Hepatocyte (in vitro differentiated cells): ENCODE measurements at regions not wholly inside any gene's neighbourhood (a gene's known extent, or its start where the extent isn't known, plus 50 kb on each side); places are given as distances from the start of the nearest gene placed in this dataset.

ENCODE experiments used
- DNase-seq: peaks from one replicate; pipeline ENCODE4 v3.0.0-alpha.2; 2016; ENCODE audit warnings: low spot score
- H2AFZ ChIP-seq: fragments of 200-600 bp; sonication (generic); 2 replicates; pipeline ENCODE4 v1.6.0; 2016; ENCODE audit warnings: antibody characterized with exemption, mild to moderate bottlenecking
- H3K27ac ChIP-seq: fragments of 200-600 bp; sonication (generic); 2 replicates; pipeline ENCODE4 v1.5.1; 2016; ENCODE audit warnings: mild to moderate bottlenecking
- H3K27me3 ChIP-seq: fragments of 200-600 bp; sonication (generic); 2 replicates; pipeline ENCODE4 v1.6.1; 2016
- H3K36me3 ChIP-seq: fragments of 200-600 bp; sonication (generic); replicated peaks from 2 replicates; pipeline ENCODE4 v1.5.1; 2016; ENCODE audit warnings: low read depth; ENCODE audit not compliant: insufficient read depth
- H3K4me1 ChIP-seq: fragments of 200-600 bp; sonication (generic); 2 replicates; pipeline ENCODE4 v1.5.1; 2016; ENCODE audit warnings: mild to moderate bottlenecking, moderate library complexity; ENCODE audit not compliant: insufficient read depth
- H3K4me2 ChIP-seq: fragments of 200-600 bp; sonication (generic); 2 replicates; pipeline ENCODE4 v1.6.0; 2016
- H3K4me3 ChIP-seq: fragments of 200-600 bp; sonication (generic); 2 replicates; pipeline ENCODE4 v1.5.1; 2016; ENCODE audit warnings: mild to moderate bottlenecking
- H3K79me2 ChIP-seq: fragments of 200-600 bp; sonication (generic); 2 replicates; pipeline ENCODE4 v1.6.0; 2017; ENCODE audit warnings: mild to moderate bottlenecking
- H3K9me2 ChIP-seq: fragments of 200-600 bp; sonication (generic); replicated peaks from 2 replicates; pipeline ENCODE4 v1.6.0; 2017; ENCODE audit warnings: mild to moderate bottlenecking; ENCODE audit not compliant: insufficient read depth
- H3K9me3 ChIP-seq: fragments of 200-600 bp; sonication (generic); 2 replicates; pipeline ENCODE4 v1.5.1; 2016; ENCODE audit warnings: low read depth, mild to moderate bottlenecking
- H4K20me1 ChIP-seq: fragments of 200-600 bp; sonication (generic); 2 replicates; pipeline ENCODE4 v1.6.0; 2016; ENCODE audit warnings: mild to moderate bottlenecking; ENCODE audit not compliant: insufficient read depth, poor library complexity, severe bottlenecking
- CTCF ChIP-seq: fragments of 200-600 bp; sonication (generic); IDR thresholded peaks from 2 replicates; pipeline ENCODE4 v1.5.1; 2016; ENCODE audit warnings: antibody characterized with exemption, mild to moderate bottlenecking; ENCODE audit not compliant: poor library complexity
- EZH2 ChIP-seq: fragments of 200-600 bp; sonication (generic); IDR thresholded peaks from 2 replicates; pipeline ENCODE4 v1.6.1; 2016; ENCODE audit warnings: antibody characterized with exemption, mild to moderate bottlenecking, borderline replicate concordance
- EZH2phosphoT487 ChIP-seq: fragments of 200-600 bp; sonication (generic); IDR thresholded peaks from one replicate; pipeline ENCODE4 v1.6.1; 2018; ENCODE audit warnings: antibody characterized with exemption, mild to moderate bottlenecking, low read depth, moderate library complexity; ENCODE audit not compliant: unreplicated experiment, severe bottlenecking
- WGBS: methylation state at CpG from one replicate; pipeline ENCODE4 v1.1.6; 2016; ENCODE audit warnings: low lambda C conversion rate; ENCODE audit errors: missing lambda C conversion rate; 5-methylcytosine and 5-hydroxymethylcytosine counted together

- Histone ChIP-seq H3K79me2 (no peaks in the 10 kb centered on the region), H3K9me2 (no peaks in the 10 kb centered on the region), H3K4me2 (no peak overlapping the region), H3K9me3 (no peaks in the 10 kb centered on the region), H4K20me1 (no peaks in the 10 kb centered on the region), H2AFZ (no peak overlapping the region), H3K36me3 (no peaks in the 10 kb centered on the region), H3K27ac (no peak overlapping the region), H3K4me1 (no peaks in the 10 kb centered on the region), H3K27me3 (no peaks in the 10 kb centered on the region), H3K4me3 (no peak overlapping the region)
- 93% methylated on average over 7 of the region's 7 CpGs for WGBS
- no peak for TF ChIP-seq EZH2phosphoT487
- TF ChIP-seq CTCF, result no peak
- TF ChIP-seq EZH2, result no peak
- DNase-seq, result no peak
Observed at GRCh38 chr4:14583752-14584151, 418.5 kb upstream of the CPEB2 start.

DNA sequence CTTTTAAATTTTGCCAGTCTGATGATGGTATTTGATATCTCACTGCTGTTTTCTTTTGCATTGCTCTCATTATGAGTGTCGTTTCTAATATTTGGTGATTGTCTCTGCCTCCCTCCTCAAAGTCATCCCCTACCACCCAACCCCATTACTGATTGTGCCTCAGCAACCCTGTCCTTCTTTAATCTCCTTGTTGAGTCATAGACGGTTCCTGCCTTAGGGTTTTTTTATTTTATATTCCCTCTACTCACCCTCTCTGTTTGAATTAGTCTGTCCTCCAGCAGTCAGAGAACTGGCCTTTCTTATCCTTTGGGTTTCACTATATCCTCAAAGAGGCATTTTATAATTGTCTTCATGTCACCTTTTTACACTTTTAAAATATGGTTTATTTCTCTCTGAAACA lies 409.3 kb upstream of the CPEB2 start:
- Histone ChIP-seq H2AFZ (no peak overlapping the region), H3K79me2 (no peaks in the 10 kb centered on the region), H3K4me3 (no peak overlapping the region), H3K4me2 (no peak overlapping the region), H3K27ac (no peak overlapping the region), H3K9me2 (no peaks in the 10 kb centered on the region), H3K4me1 (no peaks in the 10 kb centered on the region), H3K9me3 (no peaks in the 10 kb centered on the region), H3K27me3 (no peaks in the 10 kb centered on the region), H3K36me3 (no peaks in the 10 kb centered on the region), H4K20me1 (no peaks in the 10 kb centered on the region)
- 80% methylated on average over 2 of the region's 2 CpGs for WGBS
- no peak for TF ChIP-seq EZH2phosphoT487
- DNase-seq, result no peak

GRCh38 chr4:14596028-14596427 lies 406.3 kb upstream of the CPEB2 start:
- Histone ChIP-seq H3K4me3 (no peak overlapping the region), H3K4me2 (no peak overlapping the region), H3K79me2 (no peaks in the 10 kb centered on the region), H2AFZ (no peak overlapping the region), H4K20me1 (no peaks in the 10 kb centered on the region), H3K9me2 (no peaks in the 10 kb centered on the region), H3K4me1 (no peaks in the 10 kb centered on the region), H3K9me3 (no peaks in the 10 kb centered on the region), H3K27ac (no peak overlapping the region), H3K27me3 (no peaks in the 10 kb centered on the region), H3K36me3 (no peaks in the 10 kb centered on the region)
- no peak for DNase-seq
- 49% methylated on average over 4 of the region's 4 CpGs for WGBS
- no peak for TF ChIP-seq EZH2
- TF ChIP-seq EZH2phosphoT487, result no peak
- no peak for TF ChIP-seq CTCF

DNA sequence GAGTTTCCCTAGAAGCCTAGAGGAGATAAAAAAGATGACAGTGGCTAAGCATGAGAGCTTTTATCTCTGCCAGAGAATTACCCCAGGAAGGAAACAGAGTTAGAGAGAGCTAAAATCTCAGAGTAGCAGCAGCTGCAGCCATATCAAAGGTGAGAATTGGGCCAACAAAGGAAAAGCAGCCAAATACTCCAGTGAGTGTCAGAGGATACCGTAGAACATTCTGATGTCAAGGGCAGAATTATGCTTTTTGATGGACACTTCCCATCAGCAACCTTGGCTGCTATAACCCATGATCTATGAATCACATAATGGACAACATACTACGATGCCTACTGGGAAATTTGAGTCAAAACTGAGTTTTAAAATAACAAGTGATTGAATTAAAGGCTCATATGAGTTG lies 405.8 kb upstream of the CPEB2 start:
- H3K79me2 ChIP-seq, result no peaks in the 10 kb centered on the region
- no peak overlapping the region for H3K4me3 ChIP-seq
- TF ChIP-seq CTCF (no peak), EZH2 (no peak), EZH2phosphoT487 (no peak)
- H3K27ac ChIP-seq, result no peak overlapping the region
- H3K36me3 ChIP-seq, result no peaks in the 10 kb centered on the region
- H3K9me2 ChIP-seq, result no peaks in the 10 kb centered on the region
- no peak overlapping the region for H2AFZ ChIP-seq
- no peaks in the 10 kb centered on the region for H4K20me1 ChIP-seq
- H3K4me1 ChIP-seq, result no peaks in the 10 kb centered on the region
- no peaks in the 10 kb centered on the region for H3K9me3 ChIP-seq
- no peak overlapping the region for H3K4me2 ChIP-seq
- no peak for DNase-seq
- 86% methylated on average over 2 of the region's 2 CpGs for WGBS
- no peaks in the 10 kb centered on the region for H3K27me3 ChIP-seq
